Thyroid gland (tissue), 4 donors: ENCODE measurements at regions not wholly inside any gene's neighbourhood (a gene's known extent, or its start where the extent isn't known, plus 50 kb on each side); places are given as distances from the start of the nearest gene placed in this dataset.

ENCODE experiments used
- DNase-seq, 2 donors: peaks; one replicate each; pipeline ENCODE4 v3.0.0-alpha.2; 2019
- H3K27ac ChIP-seq, 3 donors: fragments of 200-600 bp; sonication (generic); 1 replicate in 2 of 3; 2 replicates in 1 of 3; pipeline ENCODE4 v1.5.1; 2016 to 2019; ENCODE audit warnings: mild to moderate bottlenecking in 1 of 3, moderate library complexity in 1 of 3
- H3K27me3 ChIP-seq: fragments of 200-600 bp; sonication (generic); one replicate; pipeline ENCODE4 v1.5.1; 2019
- H3K36me3 ChIP-seq, 2 donors: fragments of 200-600 bp; sonication (generic); one replicate each; pipeline ENCODE4 v1.5.1; 2016 to 2019
- H3K4me1 ChIP-seq, 2 donors: fragments of 200-600 bp; sonication (generic); one replicate each; pipeline ENCODE4 v1.5.1; 2017 to 2019
- H3K4me3 ChIP-seq, 3 donors: fragments of 200-600 bp; sonication (generic); replicated peaks in 1 of 3; 1 replicate in 2 of 3; 2 replicates in 1 of 3; pipeline ENCODE4 v1.5.1; 2016; ENCODE audit warnings: mild to moderate bottlenecking in 1 of 3
- H3K9me3 ChIP-seq: fragments of 200-600 bp; sonication (generic); one replicate; pipeline ENCODE4 v1.5.1; 2017
- POLR2A ChIP-seq, 2 donors: fragments of 450-650 bp; IDR thresholded peaks; one replicate each; pipeline ENCODE4 v1.6.1; 2017; ENCODE audit warnings: antibody characterized with exemption in 2 of 2, mild to moderate bottlenecking in 2 of 2, moderate library complexity in 1 of 2
- WGBS, 2 donors: methylation state at CpG; one replicate each; pipeline ENCODE4 v1.1.5; 2017; 5-methylcytosine and 5-hydroxymethylcytosine counted together
- intact Hi-C: fragments of 100-400 bp; cut with DNase I; formaldehyde crosslinking; loops from one replicate; pipeline ENCODE4 v1.15.1; 2023
- TF ChIP-seq, protein P1 (sequence below), 6 experiments: fragments of 200-600 bp in 3 of 6; fragments of 450-650 bp in 3 of 6; sonication (generic) in 3 of 6; IDR thresholded peaks; one replicate each; pipeline ENCODE4 v1.5.1; 2016 to 2019; ENCODE audit warnings: antibody characterized with exemption in 6 of 6, mild to moderate bottlenecking in 2 of 6, inconsistent platforms in 1 of 6, moderate library complexity in 1 of 6

DNA sequence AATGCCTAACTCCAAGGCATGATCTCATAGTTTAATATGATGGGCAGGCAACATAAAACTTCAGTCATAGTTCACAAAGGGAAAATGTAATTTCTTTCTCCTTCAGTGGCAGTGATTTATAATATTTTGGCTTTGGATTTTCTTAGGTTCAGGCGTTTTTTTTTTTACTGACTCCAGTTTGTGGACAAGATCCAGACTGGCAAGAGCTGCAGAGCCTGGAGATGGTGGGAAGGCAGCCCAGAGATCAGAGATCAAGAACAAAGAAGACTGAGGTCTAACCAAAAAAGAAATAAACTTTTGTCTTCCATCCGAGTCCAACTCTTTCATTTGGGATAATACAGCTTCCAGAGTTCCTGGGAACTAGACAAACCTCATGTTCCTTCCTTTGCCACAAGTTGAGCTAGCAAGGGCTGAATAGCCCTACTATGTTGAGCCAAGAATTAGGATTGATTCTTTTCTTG, 215.3 kb upstream of the SETBP1 start:
- no peak for TF ChIP-seq POLR2A (IDR thresholded peaks at IDR 0.05)
- TF ChIP-seq, protein P1, sequence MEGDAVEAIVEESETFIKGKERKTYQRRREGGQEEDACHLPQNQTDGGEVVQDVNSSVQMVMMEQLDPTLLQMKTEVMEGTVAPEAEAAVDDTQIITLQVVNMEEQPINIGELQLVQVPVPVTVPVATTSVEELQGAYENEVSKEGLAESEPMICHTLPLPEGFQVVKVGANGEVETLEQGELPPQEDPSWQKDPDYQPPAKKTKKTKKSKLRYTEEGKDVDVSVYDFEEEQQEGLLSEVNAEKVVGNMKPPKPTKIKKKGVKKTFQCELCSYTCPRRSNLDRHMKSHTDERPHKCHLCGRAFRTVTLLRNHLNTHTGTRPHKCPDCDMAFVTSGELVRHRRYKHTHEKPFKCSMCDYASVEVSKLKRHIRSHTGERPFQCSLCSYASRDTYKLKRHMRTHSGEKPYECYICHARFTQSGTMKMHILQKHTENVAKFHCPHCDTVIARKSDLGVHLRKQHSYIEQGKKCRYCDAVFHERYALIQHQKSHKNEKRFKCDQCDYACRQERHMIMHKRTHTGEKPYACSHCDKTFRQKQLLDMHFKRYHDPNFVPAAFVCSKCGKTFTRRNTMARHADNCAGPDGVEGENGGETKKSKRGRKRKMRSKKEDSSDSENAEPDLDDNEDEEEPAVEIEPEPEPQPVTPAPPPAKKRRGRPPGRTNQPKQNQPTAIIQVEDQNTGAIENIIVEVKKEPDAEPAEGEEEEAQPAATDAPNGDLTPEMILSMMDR (IDR thresholded peaks at IDR 0.05), result no peak
- WGBS, 2 donors, result 42 to 60% methylated on average over 2 of the region's 2 CpGs
- Histone ChIP-seq H3K9me3 (no peaks in the 10 kb centered on the region), H3K4me3 (no peak overlapping the region), H3K27ac (no peak overlapping the region), H3K4me1 (no peaks in the 10 kb centered on the region), H3K27me3 (no peaks in the 10 kb centered on the region), H3K36me3 (no peaks in the 10 kb centered on the region)
- intact Hi-C loops, result no loop called here
- DNase-seq, result no peak

DNA sequence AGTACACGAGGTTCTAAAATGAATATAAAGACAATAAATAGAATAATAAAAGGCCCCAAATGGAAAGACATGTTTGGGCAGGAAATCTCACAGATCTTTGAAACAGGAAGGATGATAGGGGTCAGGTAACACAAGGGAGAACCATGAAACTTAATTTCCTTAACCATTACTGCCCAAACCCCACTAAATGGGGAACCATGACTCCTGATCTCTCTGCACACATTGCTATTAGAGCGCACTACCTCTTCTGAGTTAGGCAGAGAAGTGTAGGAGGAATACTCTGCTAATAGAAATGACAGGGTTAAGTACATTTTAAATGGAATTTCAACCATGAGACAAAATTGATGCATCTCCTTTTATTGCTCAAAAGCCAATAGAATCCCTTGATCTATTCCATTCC, 213.7 kb upstream of the SETBP1 start:
- TF ChIP-seq POLR2A (IDR thresholded peaks at IDR 0.05), result no peak
- TF ChIP-seq, protein P1 (IDR thresholded peaks at IDR 0.05), result no peak
- intact Hi-C loops, result no loop called here

DNA sequence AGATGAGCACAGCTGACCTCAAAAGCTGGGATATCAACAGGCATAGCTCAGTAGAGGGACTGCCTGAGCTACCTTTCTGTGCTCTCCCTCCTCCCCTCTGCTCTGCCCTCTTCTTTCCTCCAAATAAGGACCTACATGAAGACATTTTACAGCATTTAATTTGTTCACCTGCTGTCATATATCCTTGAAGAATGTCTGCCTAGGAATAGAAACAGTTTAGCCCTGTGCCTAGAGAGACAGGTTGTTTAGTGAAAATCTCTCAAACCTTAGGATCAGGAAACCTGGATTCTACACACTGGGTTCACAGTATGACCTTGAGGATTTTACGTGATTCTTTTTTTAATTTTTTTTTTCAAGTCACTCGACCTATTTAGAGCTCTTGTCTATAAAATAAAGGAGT, 213.0 kb upstream of the SETBP1 start:
- H3K9me3 ChIP-seq, result no peaks in the 10 kb centered on the region
- 86% methylated on average over 2 of the region's 2 CpGs for whole genome bisulfite sequencing, 2 donors
- no peak overlapping the region for H3K27ac ChIP-seq
- H3K4me3 ChIP-seq, result no peak overlapping the region
- DNase-seq, result no peak
- H3K36me3 ChIP-seq, result no peaks in the 10 kb centered on the region
- intact Hi-C loops, result no loop called here
- H3K27me3 ChIP-seq, result no peaks in the 10 kb centered on the region
- no peak for TF ChIP-seq POLR2A (IDR thresholded peaks at IDR 0.05)
- TF ChIP-seq, protein P1 (IDR thresholded peaks at IDR 0.05), result no peak
- no peaks in the 10 kb centered on the region for H3K4me1 ChIP-seq

More for the DNA sequence above, 213.7 kb upstream of the SETBP1 start:
- H3K4me3 ChIP-seq, result no peak overlapping the region
- H3K9me3 ChIP-seq, result no peaks in the 10 kb centered on the region
- no peaks in the 10 kb centered on the region for H3K4me1 ChIP-seq
- H3K27ac ChIP-seq, result no peak overlapping the region
- no peaks in the 10 kb centered on the region for H3K36me3 ChIP-seq
- WGBS, 2 donors, result 83 to 85% methylated on average over 2 of the region's 2 CpGs
- H3K27me3 ChIP-seq, result no peaks in the 10 kb centered on the region
- no peak for DNase-seq

DNA sequence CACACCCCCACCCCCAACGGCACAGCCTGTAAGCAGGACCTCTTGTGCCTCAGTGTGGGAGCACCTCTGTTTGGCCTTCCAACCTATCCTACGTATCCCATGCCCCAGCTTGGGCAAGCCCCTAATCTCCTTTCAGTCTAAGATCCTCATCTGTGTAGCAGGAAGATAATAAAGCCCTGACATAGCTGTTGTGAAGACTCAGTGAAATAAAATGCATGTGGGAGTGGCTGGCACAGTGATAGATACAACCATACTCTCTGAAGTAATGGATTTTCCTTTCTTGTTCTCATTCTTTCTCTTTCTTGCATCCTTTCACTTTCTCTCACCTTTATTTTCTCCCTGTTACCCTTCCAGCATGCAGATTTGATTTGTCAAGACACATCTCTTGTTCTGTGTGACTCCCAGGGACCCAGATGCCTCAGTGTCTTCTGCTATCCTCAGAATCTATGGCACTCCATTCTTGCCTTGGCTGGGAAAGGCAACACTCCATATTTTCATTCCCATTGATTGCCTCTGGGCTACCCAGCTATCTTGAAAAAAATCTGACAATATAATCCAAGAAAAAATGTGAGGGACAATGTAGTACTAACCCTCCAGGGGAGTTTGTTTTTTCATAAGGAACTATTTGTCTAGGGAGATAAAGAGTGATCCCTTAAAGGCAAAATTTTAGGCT, 207.2 kb upstream of the SETBP1 start:
- WGBS, 2 donors, result 82 to 94% methylated on average over 2 of the region's 2 CpGs
- intact Hi-C loops, result no loop called here
- H3K9me3 ChIP-seq, result no peaks in the 10 kb centered on the region
- no peak overlapping the region for H3K4me3 ChIP-seq
- no peaks in the 10 kb centered on the region for H3K36me3 ChIP-seq
- no peak for DNase-seq
- H3K27me3 ChIP-seq, result no peaks in the 10 kb centered on the region
- no peak overlapping the region for H3K27ac ChIP-seq
- no peaks in the 10 kb centered on the region for H3K4me1 ChIP-seq
- TF ChIP-seq POLR2A (IDR thresholded peaks at IDR 0.05), result no peak
- TF ChIP-seq, protein P1 (IDR thresholded peaks at IDR 0.05), result no peak

DNA sequence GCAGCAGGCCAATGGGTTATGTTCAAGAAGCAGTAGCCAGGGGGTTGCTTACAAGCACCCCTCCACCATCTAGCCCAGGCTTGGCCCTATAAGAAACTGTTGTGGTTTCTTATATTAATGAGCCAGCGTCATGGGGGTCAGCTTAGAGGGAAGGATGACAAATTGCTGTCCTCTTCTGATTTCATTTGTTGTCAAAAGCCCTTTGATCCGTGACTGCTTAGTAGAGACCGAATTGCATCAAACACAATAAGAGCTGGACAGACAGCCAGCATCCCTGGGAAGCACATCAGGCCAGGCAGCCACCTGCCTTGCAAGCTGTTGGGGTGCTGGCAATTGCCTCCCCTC, 206.6 kb upstream of the SETBP1 start:
- TF ChIP-seq, protein P1 (IDR thresholded peaks at IDR 0.05), result no peak
- TF ChIP-seq POLR2A (IDR thresholded peaks at IDR 0.05), result no peak
- Histone ChIP-seq H3K4me3 (no peak overlapping the region), H3K36me3 (no peaks in the 10 kb centered on the region), H3K27ac (no peak overlapping the region), H3K4me1 (no peaks in the 10 kb centered on the region), H3K9me3 (no peaks in the 10 kb centered on the region), H3K27me3 (no peaks in the 10 kb centered on the region)
- 42 to 74% methylated on average over 3 of the region's 3 CpGs for WGBS, 2 donors
- intact Hi-C loops, result no loop called here
- no peak for DNase-seq
